ENCODE measurements at regions not wholly inside any gene's neighbourhood (a gene's known extent, or its start where the extent isn't known, plus 50 kb on each side); places are given as distances from the start of the nearest gene placed in this dataset.

DNA sequence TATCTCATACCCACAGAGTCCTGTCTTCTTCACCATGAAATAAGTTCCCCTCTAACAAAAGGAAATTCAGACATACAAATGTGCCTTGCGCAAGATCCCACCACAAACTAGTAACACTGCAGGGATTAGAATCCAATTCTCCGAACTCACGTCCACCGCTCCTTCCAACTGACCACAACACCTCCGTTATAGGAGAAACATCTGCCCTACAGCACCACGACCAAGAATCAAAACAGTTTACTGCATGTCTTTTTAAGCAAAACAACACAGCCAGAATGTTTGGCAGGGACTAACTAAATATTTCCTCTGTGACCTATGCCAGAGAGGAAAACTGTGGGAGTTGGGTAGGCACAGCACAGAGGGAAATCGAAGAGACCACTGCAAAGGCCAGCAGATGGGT is 72.7 kb upstream of the AKIP1 start:
- no peaks in the 10 kb centered on the region for H3K36me3 ChIP-seq
- no peaks in the 10 kb centered on the region for H3K9me3 ChIP-seq
- TF ChIP-seq, protein P1, sequence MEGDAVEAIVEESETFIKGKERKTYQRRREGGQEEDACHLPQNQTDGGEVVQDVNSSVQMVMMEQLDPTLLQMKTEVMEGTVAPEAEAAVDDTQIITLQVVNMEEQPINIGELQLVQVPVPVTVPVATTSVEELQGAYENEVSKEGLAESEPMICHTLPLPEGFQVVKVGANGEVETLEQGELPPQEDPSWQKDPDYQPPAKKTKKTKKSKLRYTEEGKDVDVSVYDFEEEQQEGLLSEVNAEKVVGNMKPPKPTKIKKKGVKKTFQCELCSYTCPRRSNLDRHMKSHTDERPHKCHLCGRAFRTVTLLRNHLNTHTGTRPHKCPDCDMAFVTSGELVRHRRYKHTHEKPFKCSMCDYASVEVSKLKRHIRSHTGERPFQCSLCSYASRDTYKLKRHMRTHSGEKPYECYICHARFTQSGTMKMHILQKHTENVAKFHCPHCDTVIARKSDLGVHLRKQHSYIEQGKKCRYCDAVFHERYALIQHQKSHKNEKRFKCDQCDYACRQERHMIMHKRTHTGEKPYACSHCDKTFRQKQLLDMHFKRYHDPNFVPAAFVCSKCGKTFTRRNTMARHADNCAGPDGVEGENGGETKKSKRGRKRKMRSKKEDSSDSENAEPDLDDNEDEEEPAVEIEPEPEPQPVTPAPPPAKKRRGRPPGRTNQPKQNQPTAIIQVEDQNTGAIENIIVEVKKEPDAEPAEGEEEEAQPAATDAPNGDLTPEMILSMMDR (IDR thresholded peaks at IDR 0.05), result no peak
- no peak overlapping the region for H3K4me3 ChIP-seq (ENCODE audit: low read depth in 1 of 2, low read length in 1 of 2)
- H3K27ac ChIP-seq, result no peak overlapping the region
- H3K4me1 ChIP-seq (ENCODE audit: control insufficient read depth in 1 of 2, insufficient read depth in 1 of 2, low read depth in 1 of 2, low read length in 1 of 2), result peaks cover 0 to 11% of the 10 kb centered on the region in 2 experiments
- H3K27me3 ChIP-seq, result peaks cover 84% of the 10 kb centered on the region

DNA sequence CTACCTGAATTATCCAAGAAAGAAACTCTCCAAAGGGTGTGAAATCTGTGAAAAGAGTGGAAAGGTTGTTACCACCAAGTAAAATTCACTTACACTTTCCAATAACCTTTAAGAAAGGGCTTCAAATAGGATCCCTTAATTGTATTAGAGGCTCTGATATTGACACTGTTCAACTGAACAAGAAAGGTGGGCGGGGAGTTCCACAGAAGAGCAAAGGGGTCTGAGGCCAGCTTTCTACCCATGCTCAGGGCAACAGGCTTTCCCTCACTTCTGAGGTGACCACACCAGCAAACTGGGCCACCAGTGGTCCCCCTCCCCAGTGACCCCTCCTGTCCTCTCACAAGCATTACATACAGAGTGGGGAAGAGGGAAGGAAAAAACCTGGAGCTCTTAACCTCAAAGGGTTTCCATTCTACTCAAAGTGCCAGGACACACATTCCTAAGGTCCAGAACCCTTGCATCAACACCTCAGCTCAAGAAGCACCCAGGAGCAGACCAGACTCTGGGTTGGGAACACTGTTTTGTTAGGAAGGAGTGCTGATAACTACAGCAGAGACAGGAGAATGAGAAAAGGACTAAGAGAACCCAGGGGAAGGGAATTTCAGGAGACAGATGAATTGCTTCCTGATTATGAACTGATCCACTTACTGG is 71.6 kb upstream of the AKIP1 start:
- H3K36me3 ChIP-seq, result no peaks in the 10 kb centered on the region
- peaks cover 73% of the 10 kb centered on the region for H3K27me3 ChIP-seq
- H3K4me3 ChIP-seq (ENCODE audit: low read depth in 1 of 2, low read length in 1 of 2), result no peak overlapping the region
- no peaks in the 10 kb centered on the region for H3K9me3 ChIP-seq
- TF ChIP-seq, protein P1 (IDR thresholded peaks at IDR 0.05), result no peak
- peaks cover 0 to 11% of the 10 kb centered on the region in 2 experiments for H3K4me1 ChIP-seq (ENCODE audit: control insufficient read depth in 1 of 2, insufficient read depth in 1 of 2, low read depth in 1 of 2, low read length in 1 of 2)
- no peak overlapping the region for H3K27ac ChIP-seq

DNA sequence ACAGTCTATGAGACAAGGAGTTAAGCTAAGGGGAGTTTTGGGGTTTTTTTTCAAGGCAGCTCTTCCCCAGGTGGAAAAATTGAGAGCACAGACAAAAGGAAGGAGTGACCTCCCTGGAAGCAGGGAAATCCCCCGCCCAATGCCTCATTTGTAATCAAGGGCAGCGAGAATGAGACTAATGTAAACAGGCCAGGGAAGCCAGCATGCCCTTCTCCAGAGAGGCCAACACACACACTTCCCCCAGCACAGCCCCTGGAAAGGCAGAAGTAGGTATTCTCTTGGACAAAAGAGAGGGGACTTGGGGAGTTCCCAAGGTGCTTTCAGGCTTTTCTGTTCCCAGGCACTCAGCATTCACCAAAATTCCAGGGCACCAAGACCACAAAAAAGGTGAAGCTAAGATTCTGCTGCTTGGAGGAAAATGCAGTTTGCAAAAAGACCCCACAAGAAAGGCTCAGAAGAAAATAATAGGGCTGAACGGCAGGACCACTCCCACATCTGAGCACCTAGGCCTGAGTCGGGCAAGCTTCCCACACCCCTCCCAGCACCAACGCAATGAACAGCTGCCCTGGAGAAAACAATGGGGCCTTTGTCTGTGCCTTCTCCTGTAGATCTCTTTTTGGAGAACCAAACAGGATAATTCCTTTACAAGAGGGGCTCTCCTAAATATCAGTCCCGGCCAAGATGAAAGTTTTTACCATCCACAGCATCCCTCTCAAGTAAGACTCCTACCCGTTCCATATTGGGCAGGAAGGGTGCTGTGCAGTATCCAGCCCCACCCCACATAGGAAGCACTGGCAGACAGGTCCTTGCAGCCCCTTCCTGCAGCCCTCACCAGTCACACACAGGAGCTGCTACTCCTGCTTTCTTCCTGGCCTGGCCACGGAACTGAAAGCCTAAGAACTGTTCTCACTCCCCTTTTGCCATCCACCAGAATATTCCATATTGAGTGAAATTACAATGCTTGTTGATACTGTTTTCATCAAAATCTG is 70.7 kb upstream of the AKIP1 start:
- Histone ChIP-seq H3K9me3 (no peaks in the 10 kb centered on the region), H3K27ac (no peak overlapping the region), H3K4me1 (ENCODE audit: control insufficient read depth in 1 of 2, insufficient read depth in 1 of 2, low read depth in 1 of 2, low read length in 1 of 2) (peaks cover 0 to 11% of the 10 kb centered on the region in 2 experiments), H3K4me3 (ENCODE audit: low read depth in 1 of 2, low read length in 1 of 2) (no peak overlapping the region), H3K36me3 (no peaks in the 10 kb centered on the region), H3K27me3 (peaks cover 65% of the 10 kb centered on the region)
- TF ChIP-seq, protein P1 (IDR thresholded peaks at IDR 0.05), result no peak

DNA sequence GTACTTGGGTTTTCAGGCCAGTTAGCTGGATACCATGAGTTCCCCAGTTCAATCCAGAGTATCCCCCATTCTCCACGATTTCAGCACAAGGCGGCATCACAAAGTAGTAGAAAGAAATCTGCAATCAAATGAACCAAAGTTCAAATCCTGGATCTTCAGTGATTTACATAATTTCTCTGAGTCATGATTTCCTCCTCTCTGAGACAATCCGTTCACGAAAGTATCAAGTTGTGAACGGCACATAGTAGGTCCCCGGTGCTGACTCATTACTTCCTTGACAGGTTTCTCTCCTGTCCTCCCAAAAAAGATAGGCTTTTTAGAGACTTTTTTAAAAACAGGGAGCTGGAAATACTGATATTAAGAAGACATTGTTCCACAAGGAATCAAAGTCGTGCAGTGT is 69.1 kb upstream of the AKIP1 start:
- Histone ChIP-seq H3K4me3 (ENCODE audit: low read depth in 1 of 2, low read length in 1 of 2) (no peak overlapping the region), H3K4me1 (ENCODE audit: control insufficient read depth in 1 of 2, insufficient read depth in 1 of 2, low read depth in 1 of 2, low read length in 1 of 2) (peaks cover 0 to 11% of the 10 kb centered on the region in 2 experiments), H3K36me3 (no peaks in the 10 kb centered on the region), H3K9me3 (no peaks in the 10 kb centered on the region), H3K27me3 (peaks cover 59% of the 10 kb centered on the region), H3K27ac (no peak overlapping the region)
- TF ChIP-seq, protein P1 (IDR thresholded peaks at IDR 0.05), result no peak

DNA sequence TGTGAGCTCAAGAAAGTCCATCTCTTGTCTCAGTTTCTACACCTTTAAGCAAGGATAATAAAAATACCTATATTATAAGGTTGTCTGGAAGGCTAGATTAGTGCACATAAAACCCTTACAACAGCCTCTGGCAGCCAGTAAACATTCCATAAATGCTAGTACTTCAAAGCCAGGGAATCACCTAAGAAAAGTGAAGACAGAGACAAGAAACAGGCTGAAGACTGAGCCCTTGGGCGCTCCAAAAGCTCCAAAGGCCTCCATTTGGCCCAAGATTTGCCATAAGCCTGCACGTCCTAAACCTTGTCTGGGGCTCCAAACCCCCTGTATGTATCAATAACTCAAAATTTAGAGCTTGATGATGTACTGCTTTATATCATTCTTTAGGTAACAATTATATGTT is 52.2 kb upstream of the AKIP1 start:
- H3K9me3 ChIP-seq, result no peaks in the 10 kb centered on the region
- H3K27ac ChIP-seq, result no peak overlapping the region
- TF ChIP-seq, protein P1 (IDR thresholded peaks at IDR 0.05), result no peak
- no peaks in the 10 kb centered on the region for H3K36me3 ChIP-seq
- H3K4me1 ChIP-seq (ENCODE audit: control insufficient read depth in 1 of 2, insufficient read depth in 1 of 2, low read depth in 1 of 2, low read length in 1 of 2), result no peaks in the 10 kb centered on the region
- H3K4me3 ChIP-seq (ENCODE audit: low read depth in 1 of 2, low read length in 1 of 2), result no peak overlapping the region
- peaks cover 6% of the 10 kb centered on the region for H3K27me3 ChIP-seq
